ENCODE measurements at regions not wholly inside any gene's neighbourhood (a gene's known extent, or its start where the extent isn't known, plus 50 kb on each side); places are given as distances from the start of the nearest gene placed in this dataset.

- no peak for TF ChIP-seq MAX (IDR thresholded peaks at IDR 0.05)
- TF ChIP-seq POLR2A (IDR thresholded peaks at IDR 0.05; ENCODE audit: low read length) = no peak
- no peak for TF ChIP-seq CTCF (IDR thresholded peaks at IDR 0.05)
- no peak for TF ChIP-seq BHLHE40 (IDR thresholded peaks at IDR 0.05; ENCODE audit: low read depth, low read length)
- TF ChIP-seq RARB (CRISPR knock-in tag; IDR thresholded peaks at IDR 0.05) = no peak
- no peak for TF ChIP-seq EHMT2 (IDR thresholded peaks at IDR 0.05; ENCODE audit: low read depth)
- TF ChIP-seq SMC3 (IDR thresholded peaks at IDR 0.05) = no peak
These were observed 655.2 kb downstream of the RNF144A start for GRCh38 chr2:7572450-7572849.
